SK-N-SH treated with all-trans-retinoic acid at 6 μM for 48 hours (cell line): ENCODE measurements at regions not wholly inside any gene's neighbourhood (a gene's known extent, or its start where the extent isn't known, plus 50 kb on each side); places are given as distances from the start of the nearest gene placed in this dataset.

Source experiments
- CSDC2 ChIP-seq: fragments of 250-450 bp; sonication (Bioruptor Pico); IDR thresholded peaks from 2 replicates; pipeline ENCODE4 v1.5.0; 2020; ENCODE audit warnings: mild to moderate bottlenecking, moderate library complexity
- OSR1 ChIP-seq: fragments of 250-450 bp; sonication (Bioruptor Pico); IDR thresholded peaks from 2 replicates; pipeline ENCODE4 v1.8.0; 2022; ENCODE audit warnings: moderate library complexity, mild to moderate bottlenecking, inconsistent platforms
- PATZ1 ChIP-seq: fragments of 250-450 bp; sonication (Bioruptor Pico); IDR thresholded peaks from 2 replicates; pipeline ENCODE4 v1.8.0; 2020; ENCODE audit warnings: mild to moderate bottlenecking, moderate library complexity, borderline replicate concordance
- RARB ChIP-seq: fragments of 250-450 bp; sonication (Bioruptor Pico); IDR thresholded peaks from 2 replicates; pipeline ENCODE4 v1.8.0; 2021; ENCODE audit warnings: mild to moderate bottlenecking, moderate library complexity
- ZFP30 ChIP-seq: fragments of 450-650 bp; formaldehyde crosslinking; IDR thresholded peaks from 2 replicates; pipeline ENCODE4 v1.5.0; 2022; ENCODE audit warnings: mild to moderate bottlenecking, moderate library complexity

GRCh38 chrX:26562156-26562555 lies 346.2 kb downstream of the MAGEB5 start:
- TF ChIP-seq PATZ1 (CRISPR knock-in tag) (no peak), ZFP30 (CRISPR knock-in tag) (no peak), OSR1 (CRISPR knock-in tag) (no peak), CSDC2 (CRISPR knock-in tag) (no peak), RARB (no peak)
